GM11168 (cell line): ENCODE measurements at regions not wholly inside any gene's neighbourhood (a gene's known extent, or its start where the extent isn't known, plus 50 kb on each side); places are given as distances from the start of the nearest gene placed in this dataset.

Experiments
- in situ Hi-C: fragments of 300-500 bp; cut with MboI; formaldehyde crosslinking; loops from one replicate; pipeline ENCODE4 v1.12.0; 2022; ENCODE audit warnings: low sequenced_read_pairs; ENCODE audit not compliant: unreplicated experiment

DNA sequence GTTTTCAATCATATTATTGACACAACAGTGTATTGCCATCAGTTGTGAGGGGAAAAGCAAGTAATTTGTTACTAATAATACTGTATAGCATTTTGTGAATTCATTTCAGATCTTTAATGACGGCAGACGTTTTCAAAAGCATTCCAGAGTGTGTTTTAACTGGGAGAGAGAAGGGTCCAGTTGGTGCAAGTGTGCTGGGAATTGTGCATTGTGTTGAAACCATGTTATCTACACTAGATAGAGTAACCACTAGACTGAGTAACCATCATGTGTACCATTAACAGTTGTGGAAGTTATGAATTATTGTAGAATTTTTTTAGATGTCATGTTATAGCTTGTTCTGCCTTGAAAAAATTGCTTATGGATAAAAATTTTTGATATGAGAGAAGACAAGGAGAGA, 104.5 kb upstream of the VEGFC start:
- in situ Hi-C loops = no loop called here

- in situ Hi-C loops = no loop called here
Measured at GRCh38 chr4:176898791-176899190, 106.1 kb upstream of the VEGFC start.

DNA sequence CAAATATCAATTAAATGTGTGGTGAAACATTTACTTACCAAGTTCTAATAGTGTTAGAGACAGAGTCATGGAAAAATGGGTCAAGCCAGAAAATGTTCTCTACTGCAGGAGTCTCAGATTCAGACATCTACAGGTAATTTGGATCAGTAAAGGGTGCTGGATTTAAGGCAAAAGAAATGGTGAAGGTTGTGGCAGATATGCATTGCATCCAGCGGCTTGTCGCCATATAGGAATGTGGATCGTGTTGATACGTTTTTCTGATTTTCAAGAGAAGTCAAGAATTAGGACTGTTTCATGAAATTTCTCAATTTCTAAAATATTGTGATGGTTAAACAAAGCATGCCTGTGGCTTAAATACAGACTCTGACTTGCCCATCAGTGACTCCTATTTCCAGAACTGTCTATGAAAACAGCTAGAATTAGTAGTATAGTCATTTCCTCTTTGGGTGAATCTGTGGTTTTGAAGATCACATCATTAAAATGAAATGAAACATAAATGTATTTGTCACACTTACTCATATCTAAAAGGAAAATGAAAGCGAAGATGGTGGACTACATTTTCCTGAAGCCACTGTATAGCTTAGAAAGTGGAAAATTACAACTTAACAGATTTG, 110.1 kb upstream of the VEGFC start:
- in situ Hi-C loops = no loop called here

- in situ Hi-C loops = no loop called here
Measured at GRCh38 chr4:176906709-176907108, 114.0 kb upstream of the VEGFC start.

DNA sequence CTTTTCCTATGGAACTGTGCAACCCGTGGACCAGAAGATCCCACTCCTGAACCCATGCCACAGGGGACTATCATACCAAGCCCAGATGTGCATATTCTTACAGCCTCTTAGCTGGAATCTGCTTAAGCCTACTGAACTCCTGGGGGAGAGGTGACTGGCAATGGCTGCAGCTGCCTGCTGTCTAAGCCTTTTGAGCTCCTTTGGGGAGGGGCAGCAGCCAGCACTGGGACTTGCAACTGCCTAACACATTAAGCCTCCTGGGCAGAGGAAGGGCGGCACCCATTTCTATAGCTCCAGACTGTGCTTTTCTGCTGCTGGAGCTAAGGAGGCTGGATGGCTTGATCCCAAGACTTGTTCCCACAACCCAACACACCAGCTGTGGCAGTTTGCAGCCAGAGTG, 117.9 kb upstream of the VEGFC start:
- in situ Hi-C loops = no loop called here

GRCh38 chr4:176919631-176920030, 126.9 kb upstream of the VEGFC start:
- in situ Hi-C loops = no loop called here

DNA sequence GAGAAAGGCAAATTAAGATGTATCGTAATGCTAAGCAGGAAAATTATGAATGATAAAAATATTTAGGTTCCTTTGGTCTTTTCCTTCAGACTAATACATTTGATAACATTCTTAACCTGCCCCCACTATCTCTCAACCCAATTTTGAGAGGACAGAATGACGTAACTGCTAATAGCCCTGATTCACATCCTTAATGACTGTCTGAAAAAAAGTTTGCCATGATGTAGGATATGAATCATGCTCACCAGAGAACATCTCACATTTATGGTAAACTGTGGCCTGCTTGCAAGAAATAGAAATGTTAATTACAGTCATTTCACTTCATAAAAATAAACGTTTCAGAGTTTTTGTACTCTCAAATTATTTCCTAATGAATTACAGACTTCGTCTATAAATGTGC, 128.0 kb upstream of the VEGFC start:
- in situ Hi-C loops = no loop called here

- in situ Hi-C loops = no loop called here
Measured at GRCh38 chr4:176921256-176921655, 128.5 kb upstream of the VEGFC start.

DNA sequence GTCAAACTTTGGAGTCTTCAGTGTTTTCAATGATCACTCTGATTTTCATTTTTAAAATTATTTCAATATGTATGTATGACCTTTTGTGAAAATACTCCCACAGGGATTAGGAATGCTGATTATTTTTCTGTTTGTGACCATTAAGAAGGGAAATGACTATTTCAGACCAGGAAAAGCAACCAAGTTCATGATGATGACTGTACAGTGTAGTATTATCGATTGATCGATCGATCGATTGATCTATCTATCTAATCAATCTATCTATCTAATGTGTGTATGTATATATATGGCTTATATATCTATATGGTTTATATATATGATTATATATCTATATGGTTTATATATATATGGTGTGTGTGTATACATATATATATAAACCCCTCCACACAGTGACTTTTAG, 131.5 kb upstream of the VEGFC start:
- in situ Hi-C loops = no loop called here

- in situ Hi-C loops = no loop called here
Measured at GRCh38 chr4:176925962-176926361, 133.2 kb upstream of the VEGFC start.

DNA sequence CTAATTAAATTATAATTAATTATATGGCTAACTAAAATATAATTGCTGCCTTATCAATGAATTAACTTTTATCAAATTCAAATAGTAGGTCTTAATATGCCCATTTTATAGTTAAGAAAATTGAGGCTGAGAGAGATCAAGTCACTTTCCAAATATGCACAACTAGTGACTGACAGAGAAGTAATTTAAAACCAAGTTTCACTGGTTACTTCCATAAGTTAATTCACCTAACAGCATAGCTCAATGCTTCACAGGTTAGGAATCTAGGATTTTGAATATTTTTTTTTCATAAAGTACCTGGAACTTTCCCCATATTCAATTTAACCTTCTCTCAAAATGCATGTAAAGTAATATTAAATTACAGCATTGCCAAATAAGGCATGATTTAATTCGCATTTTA, 134.4 kb upstream of the VEGFC start:
- in situ Hi-C loops = no loop called here

DNA sequence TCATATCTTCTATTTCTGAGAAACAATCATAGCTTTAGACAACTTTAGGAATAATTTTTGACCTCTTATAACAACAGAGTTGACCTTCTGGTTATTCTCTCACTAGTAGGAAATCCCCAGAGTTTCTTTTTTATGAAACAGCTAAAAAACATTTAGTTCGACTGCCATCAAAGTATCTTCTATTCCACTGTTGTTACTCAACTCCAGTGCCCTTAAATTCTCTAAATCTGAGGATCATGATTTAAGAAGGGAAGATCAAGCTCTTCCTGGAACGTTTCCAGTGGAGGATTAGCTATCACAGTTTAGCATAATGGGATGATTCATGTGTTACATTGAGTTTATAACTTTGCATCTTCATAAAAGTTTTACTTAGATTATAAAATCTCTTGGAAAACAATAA, 134.9 kb upstream of the VEGFC start:
- in situ Hi-C loops = no loop called here

- in situ Hi-C loops = no loop called here
Measured at GRCh38 chr4:176939445-176939844, 146.7 kb upstream of the VEGFC start.

- in situ Hi-C loops = no loop called here
Measured at GRCh38 chr4:176945334-176945733, 152.6 kb upstream of the VEGFC start.

DNA sequence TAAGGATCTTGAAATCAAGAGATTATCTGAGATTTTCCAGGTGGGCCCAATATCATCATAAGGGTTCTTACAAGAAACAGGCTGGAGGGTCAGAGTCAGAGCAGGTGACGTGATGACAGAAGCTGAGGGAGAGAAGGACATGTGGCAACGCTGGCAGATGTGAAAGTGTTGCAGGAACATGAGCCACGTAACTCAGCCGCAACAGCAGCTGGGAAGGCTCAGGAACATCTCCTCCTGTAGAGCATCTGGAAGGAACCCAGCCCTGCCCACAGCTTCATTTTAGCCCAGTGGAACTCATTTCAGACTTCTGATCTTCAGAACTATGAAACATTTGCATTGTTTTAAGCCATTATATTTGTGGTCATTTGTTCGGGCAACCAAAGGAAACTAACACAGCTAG, 156.3 kb upstream of the VEGFC start:
- in situ Hi-C loops = no loop called here

- in situ Hi-C loops = no loop called here
Measured at GRCh38 chr4:176953021-176953420, 160.3 kb upstream of the VEGFC start.

DNA sequence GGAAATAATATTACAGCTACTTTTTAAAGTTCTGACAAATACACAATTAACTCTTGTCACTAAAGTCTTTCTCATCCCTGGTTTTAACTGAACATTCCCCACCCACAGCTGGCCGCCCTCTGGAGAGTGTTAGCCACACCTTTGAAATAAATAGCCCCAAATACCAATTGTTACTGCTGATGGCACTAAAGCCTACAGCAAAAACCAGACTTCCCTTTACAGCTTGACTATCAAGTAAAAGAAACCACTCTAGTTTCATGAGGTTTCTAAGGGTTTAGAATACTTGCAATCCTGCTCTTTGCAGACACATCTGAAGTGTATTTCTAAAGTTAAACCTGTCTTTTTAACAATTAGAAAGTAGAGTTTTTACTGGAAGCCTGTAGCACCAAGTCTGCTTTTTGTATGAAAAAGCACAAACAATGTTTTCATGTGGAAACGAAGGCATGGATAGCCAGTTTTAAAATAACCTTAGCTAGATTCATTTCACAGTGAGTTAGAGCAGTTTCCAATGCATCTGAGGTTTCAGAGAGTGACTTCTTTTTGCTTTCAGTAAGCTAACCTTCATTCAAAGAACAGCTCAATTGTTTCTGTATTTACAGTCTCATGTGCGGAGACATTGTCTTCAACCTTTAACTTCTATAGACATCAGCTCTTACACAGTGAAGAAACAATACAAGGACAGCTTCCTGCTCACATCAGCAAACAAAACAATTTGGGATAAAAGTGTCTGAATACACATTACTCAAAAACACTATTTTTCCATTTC, 164.8 kb upstream of the VEGFC start:
- in situ Hi-C loops = no loop called here

DNA sequence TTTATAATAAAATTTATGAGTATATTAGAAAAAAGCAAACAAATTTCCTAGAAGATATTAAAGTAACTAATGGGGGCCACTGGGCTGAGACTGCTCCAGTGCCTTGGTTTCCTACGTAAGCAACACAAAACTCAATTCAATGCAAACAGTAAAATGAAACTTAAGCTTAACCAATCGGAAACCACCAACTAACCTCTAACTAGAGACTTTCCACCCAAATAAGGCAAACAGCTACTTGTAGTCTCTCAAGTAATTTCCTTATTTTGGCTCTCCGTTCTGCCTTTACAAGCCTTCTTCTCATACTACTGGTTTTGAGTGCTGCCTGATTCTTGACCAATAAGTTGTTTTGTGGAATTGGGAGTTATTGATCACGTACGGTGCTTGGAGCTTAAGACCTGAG, 167.3 kb upstream of the VEGFC start:
- in situ Hi-C loops = no loop called here

- in situ Hi-C loops = no loop called here
Measured at GRCh38 chr4:176963121-176963520, 170.4 kb upstream of the VEGFC start.

DNA sequence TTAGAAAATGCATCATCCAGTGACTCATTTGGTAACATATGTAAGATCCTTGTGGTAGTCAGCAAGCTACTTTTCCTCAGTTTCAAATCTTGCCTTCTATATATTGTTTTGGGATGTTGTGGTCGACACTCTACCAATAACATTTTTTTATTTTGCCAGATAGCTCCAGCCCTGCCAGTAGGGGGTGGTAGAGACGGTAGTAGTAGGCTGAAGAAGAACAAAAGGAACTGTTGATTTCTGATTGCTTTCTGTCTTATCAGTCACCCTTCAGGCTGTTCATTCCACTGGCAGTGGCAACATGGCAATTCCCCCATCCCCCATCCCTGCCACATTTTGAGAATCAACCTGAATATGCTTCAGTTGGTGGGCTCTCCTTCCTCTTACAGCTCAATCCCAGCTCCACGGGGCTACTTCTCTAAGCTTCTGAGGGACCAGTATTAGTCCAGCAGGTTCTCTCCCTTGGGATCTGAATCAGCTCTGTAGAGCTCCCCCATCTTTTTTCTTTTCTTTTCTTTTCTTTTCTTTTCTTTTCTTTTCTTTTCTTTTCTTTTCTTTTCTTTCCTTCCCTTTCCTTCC, 171.5 kb upstream of the VEGFC start:
- in situ Hi-C loops = no loop called here

- in situ Hi-C loops = no loop called here
Measured at GRCh38 chr4:176967586-176967985, 174.9 kb upstream of the VEGFC start.

- in situ Hi-C loops = no loop called here
Measured at GRCh38 chr4:176968094-176968493, 175.4 kb upstream of the VEGFC start.
